ENCODE measurements at regions not wholly inside any gene's neighbourhood (a gene's known extent, or its start where the extent isn't known, plus 50 kb on each side); places are given as distances from the start of the nearest gene placed in this dataset.

DNA sequence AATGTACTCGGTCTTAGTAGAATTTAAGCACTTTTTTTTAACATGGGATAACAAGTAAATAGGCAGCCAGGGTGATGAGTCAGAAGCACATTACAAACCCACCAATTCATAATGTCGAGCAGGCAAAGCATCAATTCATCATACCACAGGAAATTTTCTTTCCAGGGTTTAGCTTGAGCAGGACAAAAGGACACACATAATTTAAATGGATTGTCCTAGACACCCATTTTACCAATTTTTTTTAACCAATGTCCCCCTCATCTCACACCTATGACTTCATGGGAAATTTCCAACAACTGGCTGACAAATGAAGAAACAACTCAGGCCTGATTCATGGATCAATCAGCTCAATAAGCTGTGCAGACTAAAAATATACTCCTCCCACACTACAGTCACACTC lies 58.8 kb upstream of the FOXG1 start:
- peak; percentile 65 for DNase-seq (ENCODE audit: low read depth)
- TF ChIP-seq, protein P1, sequence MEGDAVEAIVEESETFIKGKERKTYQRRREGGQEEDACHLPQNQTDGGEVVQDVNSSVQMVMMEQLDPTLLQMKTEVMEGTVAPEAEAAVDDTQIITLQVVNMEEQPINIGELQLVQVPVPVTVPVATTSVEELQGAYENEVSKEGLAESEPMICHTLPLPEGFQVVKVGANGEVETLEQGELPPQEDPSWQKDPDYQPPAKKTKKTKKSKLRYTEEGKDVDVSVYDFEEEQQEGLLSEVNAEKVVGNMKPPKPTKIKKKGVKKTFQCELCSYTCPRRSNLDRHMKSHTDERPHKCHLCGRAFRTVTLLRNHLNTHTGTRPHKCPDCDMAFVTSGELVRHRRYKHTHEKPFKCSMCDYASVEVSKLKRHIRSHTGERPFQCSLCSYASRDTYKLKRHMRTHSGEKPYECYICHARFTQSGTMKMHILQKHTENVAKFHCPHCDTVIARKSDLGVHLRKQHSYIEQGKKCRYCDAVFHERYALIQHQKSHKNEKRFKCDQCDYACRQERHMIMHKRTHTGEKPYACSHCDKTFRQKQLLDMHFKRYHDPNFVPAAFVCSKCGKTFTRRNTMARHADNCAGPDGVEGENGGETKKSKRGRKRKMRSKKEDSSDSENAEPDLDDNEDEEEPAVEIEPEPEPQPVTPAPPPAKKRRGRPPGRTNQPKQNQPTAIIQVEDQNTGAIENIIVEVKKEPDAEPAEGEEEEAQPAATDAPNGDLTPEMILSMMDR (conservative IDR thresholded peaks at IDR 0.05; ENCODE audit: low read depth, low read length), result no peak
- no peak overlapping the region for H3K4me3 ChIP-seq (ENCODE audit: low read length)

DNA sequence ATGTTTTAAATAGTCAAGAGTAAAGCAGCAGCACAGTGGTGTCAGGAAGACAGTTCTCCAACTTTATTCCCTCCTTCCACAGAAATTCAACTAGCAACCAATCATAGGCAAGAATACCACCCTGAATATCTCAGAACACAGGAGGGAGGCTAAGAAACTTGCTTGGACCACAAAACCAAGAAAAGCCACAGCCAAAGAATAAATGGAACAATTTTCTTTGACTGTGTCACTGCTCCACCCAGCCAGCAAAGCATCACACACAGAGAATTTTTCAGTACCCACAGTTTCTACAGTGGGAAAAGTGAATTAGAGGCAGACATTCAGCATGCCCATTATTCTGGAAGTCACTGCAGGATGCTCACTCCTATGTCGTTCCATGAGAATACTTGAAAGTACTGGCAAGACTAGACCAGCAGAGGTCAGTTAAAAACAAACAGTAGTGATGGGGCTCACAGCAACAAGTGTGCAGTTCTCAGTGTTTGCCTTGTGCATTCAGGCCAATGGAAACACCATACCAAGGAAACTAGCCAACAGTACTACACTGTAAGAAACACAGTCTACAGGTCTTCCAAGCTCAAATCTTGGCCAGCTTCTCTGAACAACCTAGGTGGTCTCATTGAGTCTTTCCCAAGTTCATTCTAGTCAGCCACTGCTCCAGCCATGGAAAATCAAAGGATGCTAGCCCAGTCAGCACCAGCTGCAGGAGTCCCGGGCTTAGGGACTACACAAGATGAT lies 56.8 kb upstream of the FOXG1 start:
- no peak overlapping the region for H3K4me3 ChIP-seq (ENCODE audit: low read length)
- TF ChIP-seq, protein P1 (conservative IDR thresholded peaks at IDR 0.05; ENCODE audit: low read depth, low read length), result no peak
- no peak for DNase-seq (ENCODE audit: low read depth)
